ENCODE measurements at regions not wholly inside any gene's neighbourhood (a gene's known extent, or its start where the extent isn't known, plus 50 kb on each side); places are given as distances from the start of the nearest gene placed in this dataset.

DNA sequence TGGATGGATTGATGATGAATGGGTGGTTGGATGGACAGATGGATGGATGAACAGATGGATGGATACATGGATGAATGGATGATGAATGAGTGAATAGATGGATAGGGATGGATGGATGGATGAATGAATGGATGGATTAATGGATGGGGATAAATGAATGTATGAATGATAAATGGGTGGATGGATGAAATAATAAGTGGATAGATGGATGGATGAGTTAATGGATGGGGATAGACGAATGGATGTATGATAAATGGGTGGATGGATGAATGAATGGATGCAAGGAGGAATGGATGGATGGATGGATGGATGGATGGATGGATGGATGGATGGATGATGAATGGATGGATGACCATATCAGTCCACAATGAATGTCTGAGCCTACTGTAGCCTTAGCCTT lies 381.9 kb downstream of the SETD4 start:
- Mint-ChIP-seq H3K27ac (no peak overlapping the region), H3K27me3 (peaks cover 7% of the 10 kb centered on the region), H3K9me3 (no peaks in the 10 kb centered on the region), H3K4me1 (ENCODE audit: low read depth) (no peaks in the 10 kb centered on the region), H3K4me3 (no peak overlapping the region), H3K36me3 (ENCODE audit: low read depth) (no peaks in the 10 kb centered on the region)
- intact Hi-C loops (cut with micrococcal nuclease) = no loop called here
- TF ChIP-seq, protein P1, sequence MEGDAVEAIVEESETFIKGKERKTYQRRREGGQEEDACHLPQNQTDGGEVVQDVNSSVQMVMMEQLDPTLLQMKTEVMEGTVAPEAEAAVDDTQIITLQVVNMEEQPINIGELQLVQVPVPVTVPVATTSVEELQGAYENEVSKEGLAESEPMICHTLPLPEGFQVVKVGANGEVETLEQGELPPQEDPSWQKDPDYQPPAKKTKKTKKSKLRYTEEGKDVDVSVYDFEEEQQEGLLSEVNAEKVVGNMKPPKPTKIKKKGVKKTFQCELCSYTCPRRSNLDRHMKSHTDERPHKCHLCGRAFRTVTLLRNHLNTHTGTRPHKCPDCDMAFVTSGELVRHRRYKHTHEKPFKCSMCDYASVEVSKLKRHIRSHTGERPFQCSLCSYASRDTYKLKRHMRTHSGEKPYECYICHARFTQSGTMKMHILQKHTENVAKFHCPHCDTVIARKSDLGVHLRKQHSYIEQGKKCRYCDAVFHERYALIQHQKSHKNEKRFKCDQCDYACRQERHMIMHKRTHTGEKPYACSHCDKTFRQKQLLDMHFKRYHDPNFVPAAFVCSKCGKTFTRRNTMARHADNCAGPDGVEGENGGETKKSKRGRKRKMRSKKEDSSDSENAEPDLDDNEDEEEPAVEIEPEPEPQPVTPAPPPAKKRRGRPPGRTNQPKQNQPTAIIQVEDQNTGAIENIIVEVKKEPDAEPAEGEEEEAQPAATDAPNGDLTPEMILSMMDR (IDR thresholded peaks at IDR 0.05) = no peak
- CTCF ChIA-PET = no interaction called here
- no peak for ATAC-seq
- POLR2A ChIA-PET = no interaction called here
- DNase-seq = no peak

GRCh38 chr21:35677298-35677841 lies 383.0 kb downstream of the SETD4 start:
- intact Hi-C loops (cut with micrococcal nuclease) = no loop called here
- Mint-ChIP-seq H3K4me1 (ENCODE audit: low read depth) (no peaks in the 10 kb centered on the region), H3K9me3 (no peaks in the 10 kb centered on the region), H3K4me3 (no peak overlapping the region), H3K27me3 (peaks cover 9% of the 10 kb centered on the region), H3K27ac (no peak overlapping the region), H3K36me3 (ENCODE audit: low read depth) (no peaks in the 10 kb centered on the region)
- ATAC-seq = no peak
- TF ChIP-seq, protein P1 (IDR thresholded peaks at IDR 0.05) = no peak
- no peak for DNase-seq
- ChIA-PET POLR2A (no interaction called here), CTCF (no interaction called here)

DNA sequence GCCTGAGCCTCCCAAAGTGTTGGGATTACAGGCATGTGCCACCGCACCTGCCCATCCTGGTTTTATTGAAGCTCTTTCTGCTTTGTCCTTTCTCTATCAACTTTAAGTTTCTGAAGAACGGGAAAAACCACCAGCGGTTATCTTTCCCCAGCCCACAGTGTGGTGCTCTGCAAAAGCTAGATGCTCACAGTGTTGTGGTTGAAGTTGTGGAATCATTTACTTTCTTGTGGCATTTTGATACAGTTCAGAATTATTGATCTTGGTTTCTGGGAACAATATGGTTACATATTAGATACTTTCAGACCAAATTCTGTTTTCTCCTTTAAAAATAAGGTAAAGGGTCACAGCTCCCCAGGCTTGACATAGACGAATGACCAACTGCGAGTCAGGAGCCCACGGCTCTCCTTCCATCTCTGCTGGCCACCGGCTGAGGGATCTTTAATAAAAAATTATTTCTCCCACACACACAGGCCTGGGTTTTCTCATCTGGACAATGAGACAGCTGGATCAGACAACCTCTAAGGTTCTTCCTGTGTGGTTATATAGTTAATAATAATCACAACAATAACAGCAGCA lies 385.3 kb downstream of the SETD4 start:
- DNase-seq (no peak), ATAC-seq (no peak)
- Mint-ChIP-seq H3K27ac (no peak overlapping the region), H3K4me3 (no peak overlapping the region), H3K4me1 (ENCODE audit: low read depth) (no peaks in the 10 kb centered on the region), H3K9me3 (no peaks in the 10 kb centered on the region), H3K27me3 (peaks cover 9% of the 10 kb centered on the region), H3K36me3 (ENCODE audit: low read depth) (no peaks in the 10 kb centered on the region)
- ChIA-PET CTCF (no interaction called here), POLR2A (no interaction called here)
- TF ChIP-seq, protein P1 (IDR thresholded peaks at IDR 0.05) = no peak
- intact Hi-C loops (cut with micrococcal nuclease) = no loop called here

- H3K4me3 Mint-ChIP-seq = no peak overlapping the region
- no peak for ATAC-seq
- peaks cover 9% of the 10 kb centered on the region for H3K27me3 Mint-ChIP-seq
- DNase-seq = no peak
- intact Hi-C loops (cut with micrococcal nuclease) = no loop called here
- no peaks in the 10 kb centered on the region for H3K36me3 Mint-ChIP-seq (ENCODE audit: low read depth)
- no peaks in the 10 kb centered on the region for H3K9me3 Mint-ChIP-seq
- TF ChIP-seq, protein P1 (IDR thresholded peaks at IDR 0.05) = no peak
- ChIA-PET POLR2A (no interaction called here), CTCF (interaction anchor here (1.3 kb wide), 1 partner anchor 16 kb away, joined by 4 read pairs; no protein-coding TSS in a partner anchor)
- no peak overlapping the region for H3K27ac Mint-ChIP-seq
- H3K4me1 Mint-ChIP-seq (ENCODE audit: low read depth) = no peaks in the 10 kb centered on the region
Measured at GRCh38 chr21:35674091-35674671, 386.1 kb downstream of the SETD4 start.

- Mint-ChIP-seq H3K36me3 (ENCODE audit: low read depth) (no peaks in the 10 kb centered on the region), H3K27me3 (peaks cover 10% of the 10 kb centered on the region), H3K4me3 (no peak overlapping the region), H3K27ac (no peak overlapping the region), H3K9me3 (no peaks in the 10 kb centered on the region), H3K4me1 (ENCODE audit: low read depth) (no peaks in the 10 kb centered on the region)
- intact Hi-C loops (cut with micrococcal nuclease) = no loop called here
- no peak for ATAC-seq
- TF ChIP-seq, protein P1 (IDR thresholded peaks at IDR 0.05) = no peak
- no peak for DNase-seq
- ChIA-PET CTCF (no interaction called here), POLR2A (no interaction called here)
Measured at GRCh38 chr21:35672313-35672712, 388.0 kb downstream of the SETD4 start.

Data from activated CD8-positive, alpha-beta T cell treated with anti-CD3 and anti-CD28 coated beads for 36 hours (primary cell).